H1 (cell line): ENCODE measurements at regions not wholly inside any gene's neighbourhood (a gene's known extent, or its start where the extent isn't known, plus 50 kb on each side); places are given as distances from the start of the nearest gene placed in this dataset.

Experiments used
- CBX5 ChIP-seq: fragments of 300-800, 300-1000 bp; sonication (generic); IDR thresholded peaks from 2 replicates; pipeline ENCODE4 v1.7.1; 2016; ENCODE audit warnings: antibody characterized with exemption, low read length, low read depth
- SP1 ChIP-seq: IDR thresholded peaks from 2 replicates; pipeline ENCODE4 v1.6.1; 2011; ENCODE audit warnings: low read depth, low read length
- SUZ12 ChIP-seq: fragments of 200-600 bp; sonication (generic); IDR thresholded peaks from 2 replicates; pipeline ENCODE4 v1.6.1; 2012; ENCODE audit warnings: mild to moderate bottlenecking, inconsistent platforms, low read length, moderate library complexity, mixed read lengths

DNA sequence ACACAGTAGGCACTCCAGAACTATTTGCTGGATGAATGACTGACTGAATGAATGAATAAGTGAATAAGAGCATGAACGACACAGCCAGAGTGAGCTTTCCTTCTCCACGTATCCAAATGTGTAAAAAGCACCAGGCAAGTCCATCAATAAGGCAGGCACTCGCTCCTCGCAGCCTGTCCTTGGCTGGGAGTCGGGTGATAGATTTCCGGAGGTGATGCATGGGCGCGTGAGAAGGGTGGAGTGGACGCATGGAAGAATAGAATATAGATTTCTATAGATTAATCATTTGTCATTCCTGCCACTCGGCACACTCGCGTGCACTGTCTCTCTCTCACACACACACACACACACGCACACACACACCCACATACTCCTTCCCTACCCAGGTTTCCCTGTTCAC is 164.3 kb upstream of the ZC3H12A start (continued):
- TF ChIP-seq CBX5 (no peak), SP1 (no peak), SUZ12 (no peak)
